HG03520 (cell line): ENCODE measurements at regions not wholly inside any gene's neighbourhood (a gene's known extent, or its start where the extent isn't known, plus 50 kb on each side); places are given as distances from the start of the nearest gene placed in this dataset.

ENCODE experiments used
- ATAC-seq: cut with Tn5 transposase; IDR thresholded peaks from one replicate; pipeline ENCODE4 v1.9.1; 2021; ENCODE audit warnings: mild to moderate bottlenecking, moderate library complexity; ENCODE audit not compliant: unreplicated experiment

GRCh38 chr5:97658116-97658900 is 475.3 kb upstream of the RIOK2 start:
- no peak for ATAC-seq

DNA sequence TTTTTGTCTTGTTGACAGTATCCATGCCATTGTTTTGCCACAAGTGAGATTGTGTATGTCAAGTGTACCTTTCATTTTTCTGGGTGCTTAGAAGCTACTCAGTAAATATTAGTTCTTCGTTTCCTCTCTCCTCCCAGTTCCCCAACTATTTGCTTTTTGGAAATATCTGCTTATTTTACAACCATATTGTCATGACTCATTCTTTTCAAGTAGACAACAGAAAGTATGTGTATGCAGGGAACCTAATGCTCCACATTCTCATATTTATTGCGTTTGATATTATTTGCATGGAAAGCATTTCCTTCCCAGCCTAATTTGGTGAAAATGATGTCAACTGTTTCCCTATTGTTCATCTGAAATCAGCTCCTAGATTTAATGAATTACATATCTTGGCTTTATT is 483.7 kb upstream of the RIOK2 start:
- ATAC-seq: no peak

DNA sequence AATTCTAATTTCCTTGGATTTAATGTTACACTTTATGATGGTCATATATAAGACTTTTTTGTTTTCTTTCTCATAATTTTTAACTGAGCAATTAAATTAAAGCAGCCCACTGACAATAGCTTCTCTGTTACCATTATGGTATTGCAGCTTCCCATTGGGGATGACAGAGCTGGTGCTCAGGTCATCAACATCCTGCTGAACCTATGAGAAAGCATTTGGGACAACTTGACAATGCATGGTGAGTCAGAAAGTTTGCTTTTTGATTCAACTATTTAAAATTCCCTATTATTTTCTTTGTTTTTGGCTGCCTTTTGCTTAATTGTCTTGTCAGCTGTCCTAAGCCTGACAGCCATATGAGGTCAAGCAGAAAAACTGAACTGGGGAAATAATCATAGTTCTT is 487.4 kb upstream of the RIOK2 start:
- no peak for ATAC-seq

GRCh38 chr5:97676608-97677007 is 493.6 kb upstream of the RIOK2 start:
- no peak for ATAC-seq

DNA sequence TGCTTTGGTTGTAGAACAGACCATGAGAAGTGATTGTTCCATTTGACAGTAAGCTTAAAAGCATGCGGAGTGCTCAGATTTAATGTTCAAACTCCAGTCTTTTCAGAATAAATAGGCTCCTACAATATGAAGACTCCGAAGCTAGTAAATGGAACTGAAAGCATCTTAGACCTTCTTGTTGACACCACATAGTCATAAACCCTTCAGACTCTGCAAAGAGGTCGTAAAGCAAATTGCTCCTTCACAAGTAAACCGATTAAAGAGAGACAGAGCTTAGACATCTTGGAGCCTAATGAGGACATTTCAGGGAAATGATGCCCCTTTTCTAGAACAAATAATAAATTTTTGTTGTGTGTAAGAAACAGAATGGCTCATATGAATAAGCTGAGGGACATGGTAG is 511.0 kb upstream of the RIOK2 start:
- ATAC-seq: no peak

DNA sequence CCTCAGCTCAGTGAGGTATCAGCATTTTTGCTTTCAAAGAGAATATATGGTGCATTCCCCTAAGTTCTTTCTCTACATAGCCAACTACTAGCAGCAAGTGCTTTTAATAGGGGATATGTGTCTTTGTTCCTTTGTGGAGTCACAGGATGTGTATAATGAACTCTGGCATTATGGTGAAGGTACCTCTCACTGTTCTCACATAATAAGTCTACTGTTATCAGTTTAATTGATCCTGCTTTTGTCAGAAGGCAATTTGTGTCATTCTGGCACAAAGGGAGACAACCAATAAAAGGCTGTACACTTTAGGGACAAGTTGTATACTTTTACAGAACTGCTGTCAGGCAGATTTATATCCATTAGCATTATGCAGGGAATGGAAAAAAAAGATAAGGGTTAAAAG is 531.4 kb upstream of the RIOK2 start:
- no peak for ATAC-seq

DNA sequence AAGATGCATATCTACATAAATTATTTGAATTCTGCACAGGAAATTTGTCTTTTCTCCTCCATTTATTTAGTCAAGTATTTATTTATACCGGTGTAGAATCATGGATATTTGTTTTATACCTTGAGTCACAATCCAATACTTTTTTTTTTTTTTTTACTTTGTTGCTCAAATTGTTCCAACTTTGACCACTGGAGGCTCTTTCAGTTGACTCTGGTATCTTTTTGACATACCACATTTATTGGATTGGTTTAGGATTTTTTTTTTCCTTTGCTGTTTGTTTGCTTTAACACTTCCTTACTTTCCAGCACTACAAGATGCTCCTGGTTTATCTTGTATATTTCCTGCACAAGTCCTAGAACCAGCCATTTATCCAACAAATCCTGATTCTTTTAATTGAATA is 543.1 kb upstream of the RIOK2 start:
- ATAC-seq: no peak

DNA sequence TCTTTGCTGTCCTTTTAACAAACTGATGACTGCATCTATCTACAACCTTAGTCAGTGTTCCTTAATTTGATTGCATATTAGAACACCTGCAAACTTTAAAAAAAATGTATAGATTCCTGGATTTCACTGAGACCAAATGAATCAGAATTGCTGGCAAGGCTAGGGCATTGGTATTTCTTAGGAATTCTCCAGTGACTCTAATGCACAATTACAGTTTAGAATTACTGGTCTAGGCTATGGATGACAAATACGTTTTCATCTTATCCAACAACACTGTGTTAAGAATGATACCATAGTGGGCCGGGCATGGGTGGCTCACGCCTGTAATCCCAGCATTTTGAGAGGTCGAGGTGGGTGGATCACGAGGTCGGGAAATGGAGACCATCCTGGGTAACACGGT is 545.9 kb upstream of the RIOK2 start:
- no peak for ATAC-seq

GRCh38 chr5:97729938-97730337 is 546.9 kb upstream of the RIOK2 start:
- ATAC-seq: no peak

DNA sequence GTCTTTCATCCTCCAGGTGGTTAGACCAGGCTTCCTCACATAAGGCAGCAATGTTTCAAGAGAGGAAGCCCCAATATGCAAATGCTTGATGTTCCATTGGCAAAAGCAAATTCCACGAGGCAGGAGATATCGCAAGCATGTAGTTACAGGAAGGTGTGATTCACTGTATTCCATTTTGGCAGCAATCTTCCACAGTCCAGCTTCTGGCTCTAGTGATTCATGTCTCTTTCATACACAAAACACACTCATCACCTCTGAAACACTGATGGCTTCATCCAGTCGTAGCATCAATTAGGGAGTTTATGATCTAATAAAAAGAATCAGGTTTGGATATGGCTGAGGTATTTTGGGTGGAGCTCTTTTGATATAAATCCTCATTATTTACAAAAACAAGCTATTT is 552.2 kb upstream of the RIOK2 start:
- no peak for ATAC-seq

DNA sequence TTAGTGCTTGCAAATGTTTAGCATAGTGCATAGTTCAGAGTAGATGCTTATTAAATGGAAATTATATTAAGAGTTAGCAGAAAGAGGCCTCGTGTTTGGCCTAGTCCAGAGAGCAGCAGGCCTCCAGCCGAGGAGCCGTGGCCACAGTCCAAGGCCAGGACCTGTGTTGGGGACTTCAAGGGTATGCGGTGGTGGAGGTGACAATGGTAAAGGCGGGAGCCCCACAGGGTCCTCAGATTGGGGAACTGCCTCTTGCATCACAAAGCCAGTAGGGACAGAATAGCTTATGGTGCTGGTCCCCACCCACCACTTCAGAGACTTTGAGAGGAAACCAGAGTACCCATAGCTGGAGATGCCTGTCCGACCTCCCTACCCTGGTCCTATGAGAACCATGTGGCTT is 554.6 kb upstream of the RIOK2 start:
- ATAC-seq: no peak

DNA sequence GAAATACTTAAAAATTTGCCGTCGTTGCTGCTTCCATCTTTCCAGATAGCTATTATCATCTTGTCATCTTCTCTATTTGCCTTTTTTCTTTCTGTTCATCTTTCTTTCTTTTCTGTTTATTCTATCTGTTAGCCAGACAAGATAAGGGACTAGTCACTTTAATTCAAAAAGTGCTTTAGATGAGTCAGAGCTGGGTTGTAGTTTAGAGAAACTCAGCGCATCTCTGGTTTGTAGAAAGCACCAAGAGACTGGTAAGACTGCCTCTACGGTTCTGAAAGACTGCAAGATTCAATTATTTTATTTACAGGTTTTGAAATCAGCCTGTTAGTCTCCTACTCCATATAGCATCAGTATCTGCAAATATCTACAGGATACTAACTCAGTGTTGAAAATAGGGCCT is 562.8 kb upstream of the RIOK2 start:
- ATAC-seq: no peak

DNA sequence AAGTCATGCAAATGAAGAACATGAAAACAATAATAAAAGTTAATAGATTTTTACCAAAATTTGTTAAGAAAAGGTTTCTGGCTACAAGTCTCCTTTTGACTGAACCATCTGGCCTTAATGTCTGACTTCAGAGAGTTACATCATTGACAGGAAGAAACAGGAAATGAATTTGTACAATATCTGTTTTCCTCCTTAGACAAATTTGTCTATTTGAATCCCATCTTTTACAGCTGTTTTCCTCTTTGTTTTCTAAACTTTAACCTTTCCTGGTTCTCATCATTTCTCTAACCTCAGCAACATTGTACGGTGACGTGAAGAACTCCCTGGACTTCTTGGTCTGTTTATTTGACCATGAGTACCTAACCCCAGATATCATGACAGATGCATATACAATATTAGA is 567.5 kb upstream of the RIOK2 start:
- no peak for ATAC-seq

DNA sequence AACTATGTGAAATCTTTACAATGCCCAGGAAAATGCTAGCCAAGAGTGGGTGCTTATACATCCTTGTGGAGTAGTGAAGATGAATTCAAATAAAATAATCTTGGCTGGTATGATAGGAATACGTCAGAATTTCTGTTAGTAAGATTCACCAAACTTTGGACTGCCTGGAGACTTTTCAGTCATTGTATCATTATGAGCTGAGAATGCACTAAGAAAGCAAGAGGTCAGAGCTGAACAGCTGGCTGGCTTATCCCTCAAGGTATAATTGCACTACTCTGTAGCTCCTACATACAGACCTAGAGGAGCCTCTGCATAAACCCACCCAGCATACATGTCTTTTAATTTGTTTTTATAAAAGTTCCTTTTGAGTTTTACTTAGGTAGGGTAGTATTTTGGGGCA is 568.5 kb upstream of the RIOK2 start:
- ATAC-seq: no peak

GRCh38 chr5:97752871-97753270 is 569.8 kb upstream of the RIOK2 start:
- no peak for ATAC-seq

GRCh38 chr5:97762483-97762882 is 579.4 kb upstream of the RIOK2 start:
- ATAC-seq: no peak

DNA sequence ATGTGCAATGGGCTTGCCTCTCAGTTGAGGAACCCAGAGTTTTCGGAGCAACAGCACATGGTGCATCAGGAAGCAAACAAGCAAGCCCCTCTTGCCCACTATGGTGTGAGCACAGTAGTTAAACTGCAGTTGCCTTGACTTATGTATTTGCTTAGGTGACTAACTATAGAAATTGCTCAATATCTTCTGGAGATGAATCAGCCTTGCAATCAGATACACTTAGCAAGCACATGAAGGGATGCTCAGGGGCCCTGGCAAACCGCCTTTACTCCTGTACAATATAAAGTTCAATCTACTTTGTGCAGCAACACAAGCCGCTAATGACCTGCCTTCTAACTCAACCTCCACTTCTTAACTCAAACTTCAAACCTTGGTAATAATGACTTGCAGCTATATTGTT is 581.7 kb upstream of the RIOK2 start:
- no peak for ATAC-seq

DNA sequence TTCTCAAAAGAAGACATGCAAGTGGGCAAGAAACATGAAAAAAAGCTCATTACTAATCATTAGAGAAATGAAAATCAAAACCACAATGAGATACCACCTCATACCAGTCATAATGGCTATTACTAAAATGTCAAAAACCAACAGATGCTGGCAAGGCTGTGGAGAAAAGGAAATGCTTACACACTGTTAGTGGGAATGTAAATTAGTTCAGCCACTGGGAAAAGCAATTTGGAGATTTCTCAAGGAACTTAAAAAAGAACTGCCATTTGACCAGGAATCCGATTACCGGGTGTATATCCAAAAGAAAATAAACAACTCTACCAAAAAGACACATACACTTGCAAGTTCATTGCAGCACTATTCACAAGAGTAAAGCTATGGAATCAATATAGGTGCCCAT is 595.4 kb upstream of the RIOK2 start:
- ATAC-seq: no peak

DNA sequence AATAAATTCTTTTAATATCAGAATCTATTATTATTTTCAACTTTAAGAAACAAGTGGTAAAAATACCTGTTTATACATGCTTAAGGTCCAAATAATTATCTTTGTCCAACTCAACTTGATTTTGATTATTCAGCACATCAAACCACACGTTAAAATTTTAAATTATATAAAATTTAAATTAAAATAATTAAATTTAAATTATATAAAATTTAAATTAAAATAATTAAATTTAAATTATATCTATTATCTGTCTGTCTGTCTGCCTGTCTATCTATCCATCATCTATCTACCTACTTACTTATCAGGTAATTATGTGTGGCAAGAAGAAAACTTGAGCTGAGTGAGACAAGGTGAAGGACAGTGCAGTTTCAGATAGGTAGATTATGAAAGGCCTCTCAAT is 605.3 kb upstream of the RIOK2 start:
- no peak for ATAC-seq

- no peak for ATAC-seq
These were observed 615.0 kb upstream of the RIOK2 start for GRCh38 chr5:97797994-97798451.

GRCh38 chr5:97801461-97801860 is 618.4 kb upstream of the RIOK2 start:
- ATAC-seq: no peak

GRCh38 chr5:97820138-97820537 is 637.1 kb upstream of the RIOK2 start:
- ATAC-seq: no peak

DNA sequence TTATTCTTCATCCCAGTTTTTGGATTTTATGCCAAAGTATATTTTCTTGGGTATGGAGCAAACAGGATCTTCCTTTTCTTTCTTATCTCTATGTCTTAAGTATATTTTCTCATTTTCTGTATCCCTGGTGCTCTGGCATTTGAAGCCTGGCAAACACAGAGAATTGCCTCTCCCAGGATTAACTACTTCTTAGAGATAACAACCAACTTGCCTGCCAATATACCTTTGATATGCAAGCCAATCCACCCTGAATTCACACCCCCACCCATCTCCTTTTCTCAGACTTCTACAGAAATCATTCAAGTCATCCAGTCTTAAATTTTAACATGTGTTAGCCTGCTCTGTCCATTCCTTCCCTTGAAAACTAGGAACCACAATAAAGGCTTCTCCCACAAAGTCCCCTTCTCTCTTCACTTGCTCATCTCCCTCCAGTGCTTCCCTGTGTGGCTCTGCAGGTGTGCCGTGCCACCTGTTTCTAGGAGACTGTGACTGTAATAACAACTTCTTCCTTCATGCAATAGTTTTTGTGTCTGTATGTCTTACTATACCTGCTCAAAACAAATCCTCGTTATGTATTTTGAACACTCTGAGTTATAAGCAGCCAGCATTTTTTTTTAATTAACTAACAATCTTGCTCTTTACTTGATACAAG is 649.7 kb upstream of the RIOK2 start:
- ATAC-seq: no peak
